T-helper 22 cell (primary cell): ENCODE measurements at regions not wholly inside any gene's neighbourhood (a gene's known extent, or its start where the extent isn't known, plus 50 kb on each side); places are given as distances from the start of the nearest gene placed in this dataset.
A peak's percentile ranks its signal among the peaks of the same experiment; 100 is the strongest.

ENCODE experiments used
- DNase-seq: peaks from one replicate; pipeline ENCODE4 v3.0.0-alpha.2; 2020; ENCODE audit warnings: low read depth

DNA sequence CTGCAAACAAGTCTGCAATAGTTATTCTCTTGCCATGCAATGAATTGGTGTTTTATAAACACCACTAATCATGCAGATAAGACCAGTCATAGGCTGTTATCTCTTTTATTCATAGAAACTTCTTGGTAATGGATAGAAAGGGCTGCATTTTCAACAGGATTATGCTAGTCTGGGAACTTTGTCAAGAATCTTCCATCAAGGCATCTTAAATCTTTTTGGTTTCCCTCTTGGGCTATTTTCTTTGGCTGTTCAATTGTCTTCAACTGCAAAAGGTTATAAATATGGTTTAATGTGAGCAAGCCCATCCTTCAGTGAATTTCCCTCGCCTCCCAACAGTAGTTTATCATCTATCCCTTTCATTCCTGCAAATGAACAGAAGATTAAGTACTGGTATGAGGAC is 59.0 kb upstream of the MINAR1 start:
- DNase-seq = no peak

DNA sequence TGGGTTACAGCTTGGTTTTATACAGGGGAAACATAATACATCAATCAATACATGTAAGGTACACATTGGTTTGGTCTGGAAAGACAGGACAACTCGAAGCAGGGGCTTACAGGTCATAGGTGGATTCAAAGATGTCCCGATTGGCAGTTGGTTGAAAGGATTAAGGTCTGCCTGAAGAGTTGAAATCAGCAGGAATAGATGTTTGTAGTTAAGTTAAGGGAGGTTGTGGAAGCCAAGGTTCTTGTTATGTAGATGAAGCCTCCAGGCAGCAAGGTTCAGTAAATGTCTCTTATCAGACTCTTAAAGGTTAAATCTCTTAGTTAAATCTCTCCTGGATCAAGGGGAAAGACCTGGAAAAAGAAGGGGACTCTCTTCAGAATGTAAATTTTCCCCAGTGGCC is 58.4 kb upstream of the MINAR1 start:
- DNase-seq = no peak

DNA sequence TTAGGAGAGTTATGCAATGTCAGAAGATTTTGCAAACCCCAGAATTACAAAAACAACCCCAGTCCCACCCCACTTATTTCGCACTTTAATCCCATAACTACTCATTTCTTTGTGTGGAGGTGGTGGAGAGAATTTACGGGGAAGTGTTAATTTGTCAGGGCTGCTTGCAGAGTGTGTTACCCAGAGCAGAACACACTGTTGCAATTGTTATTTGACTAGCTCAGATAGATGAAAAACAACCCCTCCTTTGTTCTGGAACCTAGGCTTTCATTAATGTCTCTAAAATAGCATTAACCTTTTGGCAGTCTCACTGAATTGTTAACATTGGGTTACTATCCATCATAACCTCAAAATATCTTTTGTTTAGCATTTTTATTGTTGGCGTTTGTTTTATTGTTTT is 55.8 kb upstream of the MINAR1 start:
- DNase-seq = no peak

DNA sequence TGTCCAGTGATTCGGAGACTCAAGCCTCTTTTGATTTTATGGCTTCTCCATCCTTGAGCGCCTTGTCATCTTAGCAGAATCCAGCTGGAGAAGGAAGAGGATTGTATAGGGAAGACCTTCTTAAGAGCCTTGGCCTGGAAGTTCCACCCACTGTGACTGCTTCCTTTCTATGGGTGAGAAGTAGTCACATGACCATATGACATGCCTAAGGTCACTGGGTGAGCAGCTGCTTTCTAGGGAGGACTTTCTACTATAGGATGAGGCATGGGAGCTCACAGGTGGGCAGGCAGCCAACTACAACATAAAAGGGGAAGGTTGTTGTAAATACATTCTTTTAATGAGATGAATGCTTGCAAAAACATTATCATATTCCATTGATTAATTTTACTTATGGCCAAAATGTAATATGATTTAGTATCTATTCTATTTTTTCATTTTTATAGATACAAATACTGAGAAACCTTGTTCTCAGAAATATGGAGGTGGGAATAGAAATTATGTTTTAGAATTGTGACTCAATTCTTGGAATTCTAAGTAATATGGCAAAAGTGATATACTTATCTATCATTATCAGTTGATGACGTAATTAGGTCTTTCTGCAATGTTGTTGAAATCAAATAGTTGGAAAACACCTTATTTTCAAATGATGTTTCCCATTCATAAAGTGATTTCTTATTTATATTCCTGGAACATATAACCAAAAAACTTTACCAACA is 53.6 kb upstream of the MINAR1 start:
- no peak for DNase-seq

DNA sequence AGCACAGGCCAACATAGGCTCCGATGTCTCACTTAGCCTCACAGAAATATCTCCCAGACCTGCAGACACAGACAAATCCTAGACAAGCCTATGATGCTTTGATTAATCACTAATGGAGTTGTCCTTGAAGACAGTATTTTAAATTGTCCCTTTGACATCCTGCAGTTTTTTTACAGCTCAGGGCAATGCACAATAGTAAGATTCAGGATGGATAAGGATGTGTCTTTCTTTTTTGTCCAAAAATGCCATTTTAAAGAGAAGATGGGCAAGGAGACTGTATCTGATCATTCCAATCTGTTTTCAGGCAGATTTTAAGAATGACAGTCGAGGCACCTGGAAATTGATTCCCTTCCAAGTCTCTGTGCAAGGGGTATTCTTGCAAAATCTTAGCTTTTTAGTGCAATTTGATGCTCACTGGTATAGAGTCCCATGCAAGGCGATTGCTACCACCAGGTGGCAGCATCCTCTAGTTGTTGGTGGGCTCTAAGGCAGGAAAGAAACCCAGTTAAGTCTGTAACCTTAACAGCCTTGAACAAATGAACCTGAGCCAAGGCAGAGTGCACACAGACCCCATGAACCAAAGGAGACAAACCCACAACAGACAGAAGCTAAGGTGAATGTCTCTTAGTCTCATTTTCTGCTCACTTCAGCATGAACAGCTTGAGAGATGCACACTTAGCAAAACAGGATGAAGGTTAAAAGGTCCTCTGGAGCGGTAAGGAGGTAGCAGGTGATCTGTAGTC is 51.2 kb upstream of the MINAR1 start:
- peak; percentile 15 for DNase-seq

DNA sequence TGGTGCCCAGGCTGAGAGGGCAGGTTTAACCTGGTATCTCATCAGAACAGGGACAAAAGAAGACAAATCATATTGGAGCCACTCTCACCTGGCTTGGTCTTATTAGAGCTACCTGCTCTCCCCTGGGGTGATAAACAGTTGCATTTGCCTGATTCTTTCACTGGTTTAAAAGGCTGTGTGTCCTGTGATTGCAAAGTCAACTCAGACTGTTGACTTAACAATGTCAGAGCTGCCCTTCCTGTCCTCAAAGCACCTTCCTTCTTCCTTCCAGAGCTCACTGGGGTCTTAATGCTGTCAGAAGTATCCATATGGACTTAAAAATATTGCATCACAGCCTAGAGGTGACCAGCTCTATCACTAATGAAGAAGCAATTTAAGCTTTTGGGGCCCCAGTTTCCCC is 50.5 kb upstream of the MINAR1 start:
- no peak for DNase-seq
